HG03039 (cell line): ENCODE measurements at regions not wholly inside any gene's neighbourhood (a gene's known extent, or its start where the extent isn't known, plus 50 kb on each side); places are given as distances from the start of the nearest gene placed in this dataset.

ENCODE experiments used
- ATAC-seq: cut with Tn5 transposase; IDR thresholded peaks from one replicate; pipeline ENCODE4 v1.9.1; 2021; ENCODE audit warnings: mild to moderate bottlenecking, moderate library complexity; ENCODE audit not compliant: unreplicated experiment

DNA sequence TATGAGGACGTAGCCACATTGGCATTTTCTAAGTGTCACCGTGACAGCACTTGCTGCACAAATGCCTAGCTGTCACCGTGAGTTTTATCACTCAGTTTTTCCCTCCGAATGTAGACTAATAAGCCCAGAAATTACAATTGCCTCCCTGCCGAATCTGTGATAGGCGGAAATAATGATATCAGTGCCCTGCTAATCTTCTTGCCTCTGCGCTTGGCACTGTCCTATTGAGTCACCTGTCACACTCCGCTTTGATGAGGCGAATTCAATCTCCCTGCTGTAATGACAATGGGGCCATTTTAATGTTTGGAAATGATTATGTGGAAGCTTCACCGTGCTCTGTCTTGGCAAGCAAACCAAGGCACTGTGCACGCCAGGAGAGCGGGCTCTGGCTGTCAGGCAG lies 112.8 kb downstream of the LINC00237 start:
- no peak for ATAC-seq

DNA sequence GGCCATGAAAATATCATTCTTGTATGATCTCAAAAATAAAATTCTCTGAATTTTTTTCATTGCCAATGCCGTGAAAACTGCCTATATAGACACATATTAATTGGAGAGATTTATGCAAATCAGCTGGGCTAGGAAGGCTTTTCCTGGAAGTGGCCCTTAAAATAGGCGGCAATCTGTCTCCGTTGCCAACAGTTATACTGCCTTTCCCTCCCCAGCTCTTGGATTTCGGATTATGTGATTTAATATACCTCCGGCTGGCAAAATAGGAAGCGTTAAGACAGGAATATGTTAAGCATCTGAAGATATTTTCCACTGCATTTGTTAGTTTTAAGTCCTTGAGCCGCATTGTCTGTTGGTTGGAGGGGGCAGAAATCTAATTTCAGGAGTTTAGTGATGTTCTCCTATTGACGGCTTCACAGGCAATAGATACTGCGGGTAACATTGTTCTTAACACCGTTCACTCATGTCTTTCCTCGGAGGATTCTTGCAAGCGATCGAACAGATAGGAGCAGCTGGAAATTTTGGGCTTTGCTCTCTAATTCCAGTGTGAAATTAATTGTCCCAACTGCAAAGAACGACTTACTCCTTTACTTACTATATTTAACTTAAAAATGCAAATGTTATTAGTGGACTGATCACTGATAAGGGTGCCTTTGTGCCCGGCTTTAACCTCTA lies 113.3 kb downstream of the LINC00237 start:
- no peak for ATAC-seq

DNA sequence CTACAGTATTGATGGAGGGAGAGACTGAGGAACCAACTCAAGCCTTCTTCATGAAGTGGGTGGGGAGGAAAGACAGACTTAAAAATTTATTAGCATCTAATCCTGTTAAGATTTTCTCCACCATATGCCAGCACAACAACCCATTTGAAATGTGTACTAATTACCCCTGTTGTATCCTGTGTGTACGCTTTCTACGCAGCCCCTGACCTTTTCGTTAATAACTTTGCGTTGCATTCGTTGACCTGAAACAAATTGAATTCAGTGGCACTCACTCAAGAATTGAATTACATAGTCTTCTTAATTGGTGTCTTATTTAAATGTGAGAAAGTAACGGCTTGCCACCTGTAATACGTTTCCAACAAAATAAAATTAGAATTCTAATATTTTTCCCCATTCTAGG lies 113.9 kb downstream of the LINC00237 start:
- ATAC-seq: no peak

DNA sequence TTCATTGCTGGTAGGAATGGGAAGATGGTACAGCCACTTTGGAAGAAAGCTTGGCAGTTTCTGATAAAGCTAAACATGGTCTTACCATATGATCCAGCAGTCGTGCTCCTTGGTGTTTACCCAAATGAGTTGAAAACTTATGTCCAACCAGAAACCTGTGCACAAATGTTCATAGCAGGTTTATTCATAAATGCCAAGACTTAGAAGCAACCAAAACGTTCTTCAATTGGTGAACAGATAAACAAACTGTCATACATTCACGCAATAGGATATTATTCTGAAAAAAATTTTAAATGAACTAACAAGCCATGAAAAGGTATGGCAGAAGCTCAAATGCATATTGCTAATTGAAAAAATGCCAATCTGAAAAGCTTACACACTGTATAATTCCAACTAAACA lies 117.1 kb downstream of the LINC00237 start:
- no peak for ATAC-seq

DNA sequence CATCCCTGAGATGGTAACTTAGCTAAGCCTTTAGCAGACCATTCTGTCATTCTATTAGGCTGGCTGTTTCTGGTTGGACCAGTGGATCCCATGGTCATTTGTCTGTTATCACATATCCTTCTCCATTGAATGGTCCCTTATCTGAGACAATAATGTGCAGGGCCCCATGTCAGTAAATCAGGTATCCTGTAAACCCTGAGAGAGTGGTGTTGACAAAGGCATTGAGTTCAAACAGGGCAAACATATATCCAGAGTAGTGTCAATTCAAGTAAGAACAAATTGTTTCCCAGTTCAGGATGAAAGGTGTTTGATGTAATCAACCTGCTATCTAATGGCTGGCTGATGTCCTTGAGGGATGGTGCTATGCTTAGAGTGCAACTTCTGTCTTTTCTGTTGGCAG lies 126.2 kb downstream of the LINC00237 start:
- ATAC-seq: no peak

DNA sequence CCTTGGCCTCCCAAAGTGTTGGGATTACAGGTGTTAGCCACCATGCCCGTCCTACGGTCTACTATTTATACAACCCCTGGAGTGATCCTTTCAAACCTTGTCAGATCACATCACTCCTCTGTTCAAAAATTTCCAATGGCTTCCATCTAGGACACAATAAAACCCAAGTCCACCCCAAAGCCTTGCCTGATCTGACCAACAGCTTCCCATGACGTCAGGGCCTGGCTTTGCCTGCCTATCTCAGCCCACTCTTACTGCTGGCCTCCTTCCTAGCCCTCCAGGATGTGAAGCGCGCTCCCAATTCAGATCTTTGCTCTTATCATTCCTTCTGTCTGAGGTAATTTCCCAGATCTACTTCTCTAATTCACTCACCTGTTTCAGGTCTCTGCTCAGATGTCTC lies 128.4 kb downstream of the LINC00237 start:
- no peak for ATAC-seq

DNA sequence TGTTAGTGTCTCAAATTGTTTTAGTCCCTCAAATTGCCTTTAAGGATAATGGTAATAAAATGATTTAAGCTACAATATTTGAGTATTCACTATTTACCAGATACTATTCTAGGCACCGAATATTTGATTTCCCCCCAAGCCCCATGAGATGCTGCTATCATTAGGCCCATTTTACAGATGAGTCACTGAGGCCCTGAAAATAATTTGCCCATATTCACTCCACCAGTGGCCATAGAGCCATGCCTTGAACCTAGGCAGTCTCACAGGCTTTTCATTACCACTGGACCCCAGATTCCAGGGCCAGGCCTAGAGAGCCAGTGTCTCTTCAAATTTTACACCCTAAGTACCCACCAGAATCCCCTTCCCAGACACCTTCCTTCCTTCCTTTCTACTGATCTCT lies 133.7 kb downstream of the LINC00237 start:
- ATAC-seq: no peak

DNA sequence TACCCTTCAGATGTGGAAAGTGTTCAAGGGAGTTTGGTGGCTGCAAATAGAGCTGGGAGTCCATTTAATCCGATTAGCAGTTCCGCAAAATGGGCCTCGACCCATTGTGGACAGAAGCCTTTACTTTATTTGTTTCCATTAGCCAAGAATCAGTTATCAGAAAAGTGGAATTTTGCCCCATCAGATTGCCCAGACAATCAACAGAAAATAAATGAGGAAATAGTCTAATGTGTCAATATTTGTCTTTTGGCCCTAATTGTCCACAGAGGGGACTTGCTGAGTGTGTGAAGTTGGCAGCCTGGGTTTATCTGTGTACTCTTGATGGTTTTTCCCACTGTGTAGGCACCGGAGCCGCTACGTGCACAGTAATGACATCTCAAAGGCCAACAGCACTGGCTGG lies 134.3 kb downstream of the LINC00237 start:
- ATAC-seq: no peak

DNA sequence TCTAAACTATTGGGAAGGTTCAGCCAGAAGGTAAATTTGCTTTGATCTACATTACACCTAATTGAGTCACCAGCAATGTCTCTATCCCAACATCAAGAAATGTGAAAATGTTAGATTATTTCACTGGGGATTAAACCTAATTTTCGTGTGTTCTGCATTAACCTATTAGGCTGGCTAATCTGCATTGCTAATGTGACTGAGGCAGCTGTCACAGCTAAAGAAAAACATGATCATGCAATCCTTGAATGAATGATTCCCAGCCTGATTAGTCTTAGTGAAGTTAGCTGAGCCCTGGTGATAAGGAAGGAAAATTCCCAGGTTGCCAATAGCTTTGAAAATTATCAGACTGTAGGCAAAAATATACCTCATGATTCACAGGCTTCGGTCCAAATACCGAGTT lies 135.3 kb downstream of the LINC00237 start:
- no peak for ATAC-seq

DNA sequence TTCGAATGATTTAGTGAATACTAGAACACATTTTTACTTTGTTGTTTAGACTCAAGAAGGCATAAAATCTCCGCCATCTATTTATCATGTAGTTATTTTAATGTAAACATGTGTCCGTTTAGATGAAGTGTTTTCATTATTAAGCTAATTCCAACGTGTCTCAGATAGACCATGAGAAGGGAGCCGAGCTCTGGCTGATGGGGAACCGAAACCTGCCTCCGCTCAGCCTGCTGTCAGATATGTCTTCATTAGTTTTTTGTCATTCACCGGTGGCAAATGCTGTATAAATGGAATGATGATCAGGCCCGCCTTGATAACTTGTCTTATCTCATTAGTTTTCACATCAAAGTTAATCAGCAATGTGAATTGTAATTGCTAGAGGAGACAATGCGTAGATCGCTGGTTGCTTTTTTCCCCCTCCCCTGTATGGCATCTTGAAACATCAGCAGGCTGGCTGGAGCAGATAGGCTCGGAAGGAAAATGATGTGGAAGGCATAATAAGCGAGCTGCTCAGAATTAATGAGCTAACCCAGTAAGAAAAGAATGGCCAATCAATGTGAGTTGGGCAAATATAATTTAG lies 136.4 kb downstream of the LINC00237 start:
- ATAC-seq: no peak

DNA sequence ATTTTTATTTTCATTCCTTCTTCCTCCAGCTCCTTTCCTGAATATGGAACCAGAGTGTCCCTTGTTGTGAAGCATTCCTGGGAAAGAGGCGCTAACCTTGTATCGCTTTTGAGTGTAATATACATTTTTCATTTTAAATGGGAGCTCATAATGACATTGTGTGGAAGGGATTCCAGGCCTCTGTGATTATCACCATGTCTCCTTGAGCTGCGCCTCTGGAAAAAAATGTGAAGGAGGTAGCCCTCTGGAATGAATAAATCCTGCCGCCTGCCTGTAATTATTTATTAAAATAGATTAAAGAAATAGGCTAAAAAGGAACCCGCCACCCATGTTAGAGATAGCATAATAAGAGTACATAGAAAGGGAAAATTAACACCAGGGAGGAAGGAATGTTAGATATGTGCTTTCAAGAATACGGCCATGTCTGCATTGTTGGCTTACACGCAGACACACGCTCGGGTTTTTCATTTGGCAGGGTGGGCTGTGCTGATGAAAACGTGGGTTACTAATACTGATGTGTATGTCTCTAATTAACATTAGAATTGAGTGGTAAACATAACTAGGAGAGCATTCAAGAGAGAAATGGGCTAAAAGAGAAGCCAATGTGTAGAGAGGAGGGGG lies 138.5 kb downstream of the LINC00237 start:
- ATAC-seq: no peak

DNA sequence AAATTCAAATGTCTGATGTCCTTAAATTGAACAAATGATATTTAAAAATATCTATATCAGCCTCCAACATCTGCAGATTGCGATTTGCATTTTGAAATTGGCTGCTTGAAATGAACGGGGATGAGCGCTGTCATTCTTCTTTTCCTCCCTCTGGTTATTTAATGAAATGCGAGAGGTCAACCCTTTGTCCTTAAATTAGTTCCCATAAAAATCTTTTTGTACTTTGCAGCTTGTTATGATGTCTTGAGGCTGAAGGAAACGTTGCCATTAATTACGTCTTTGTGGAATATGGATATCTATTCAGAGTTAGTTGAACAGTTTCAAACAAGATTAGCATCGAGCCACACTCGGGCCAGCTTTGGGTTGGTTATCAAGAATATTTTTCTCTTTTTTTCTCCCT lies 140.0 kb downstream of the LINC00237 start:
- ATAC-seq: no peak

DNA sequence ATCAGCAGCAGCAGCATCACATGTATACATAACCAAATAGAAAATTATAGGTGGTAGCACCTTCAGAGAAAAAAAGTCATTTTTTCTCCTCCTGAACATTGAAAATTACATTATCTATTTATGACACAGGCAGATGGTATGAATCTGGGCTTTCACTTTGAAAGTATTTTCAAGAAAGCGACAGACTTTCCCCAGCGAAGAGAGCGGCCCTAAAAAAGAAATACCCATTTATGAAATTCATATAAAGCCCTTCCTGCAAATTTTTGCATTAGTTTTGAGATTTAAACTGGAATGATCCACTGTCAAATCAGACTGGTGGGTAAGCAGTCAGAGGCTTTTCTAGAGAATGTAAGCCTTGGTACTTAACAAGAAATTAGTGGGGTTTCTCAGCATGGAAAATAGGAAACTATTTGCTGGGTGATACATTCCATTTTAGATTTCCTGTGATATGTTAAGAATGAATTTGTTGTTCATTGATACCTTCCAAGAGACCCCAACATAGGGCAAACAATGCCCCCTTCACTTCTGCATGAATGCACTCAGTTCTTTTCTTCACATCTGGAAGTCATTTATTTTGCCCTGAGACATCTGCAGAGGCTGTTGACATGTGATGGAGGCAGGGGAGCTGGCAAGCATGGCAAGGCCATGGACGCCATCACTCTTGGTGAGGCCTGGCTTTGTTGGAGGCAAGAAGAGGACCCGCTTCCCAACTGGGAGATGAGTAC lies 147.0 kb downstream of the LINC00237 start:
- no peak for ATAC-seq

DNA sequence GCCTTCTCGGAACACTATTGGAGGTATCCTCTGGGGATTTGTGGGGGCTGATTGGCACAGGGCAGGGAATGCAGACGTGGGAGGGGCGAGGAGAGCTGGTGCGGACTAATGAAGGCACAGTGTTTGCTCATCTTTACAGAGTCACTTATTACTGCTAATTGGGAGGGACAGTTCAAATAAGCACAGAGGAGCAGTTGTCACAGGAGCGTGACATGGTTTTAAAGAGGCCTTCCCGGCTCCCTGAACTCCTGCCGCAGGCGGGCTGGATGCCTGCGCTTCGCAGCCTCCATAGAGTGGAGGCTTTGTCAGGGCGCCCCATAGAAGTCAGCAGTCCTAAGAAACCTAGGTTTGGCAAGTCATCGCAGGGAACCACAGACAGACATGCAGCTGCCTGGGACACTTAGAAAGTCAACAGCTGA lies 149.6 kb downstream of the LINC00237 start:
- ATAC-seq: no peak

DNA sequence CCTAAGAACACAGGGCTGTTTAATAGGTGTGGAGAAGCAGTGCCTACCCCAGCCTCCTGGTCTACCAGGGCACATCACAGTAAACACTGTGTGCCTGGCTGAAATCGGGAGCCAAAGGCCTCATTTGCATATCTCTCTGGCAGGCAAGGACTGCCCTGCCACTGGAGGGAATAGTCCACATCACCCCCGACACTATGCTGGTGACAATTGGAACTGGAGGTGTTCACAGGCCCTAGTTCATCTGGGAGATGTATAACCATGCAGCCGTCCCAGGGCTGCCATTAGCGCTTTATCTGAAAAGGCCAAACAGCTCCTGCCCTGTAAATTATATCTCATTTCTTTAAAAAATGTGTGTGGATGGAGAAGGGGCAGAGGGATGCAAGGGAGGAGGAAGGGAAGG lies 150.3 kb downstream of the LINC00237 start:
- no peak for ATAC-seq

DNA sequence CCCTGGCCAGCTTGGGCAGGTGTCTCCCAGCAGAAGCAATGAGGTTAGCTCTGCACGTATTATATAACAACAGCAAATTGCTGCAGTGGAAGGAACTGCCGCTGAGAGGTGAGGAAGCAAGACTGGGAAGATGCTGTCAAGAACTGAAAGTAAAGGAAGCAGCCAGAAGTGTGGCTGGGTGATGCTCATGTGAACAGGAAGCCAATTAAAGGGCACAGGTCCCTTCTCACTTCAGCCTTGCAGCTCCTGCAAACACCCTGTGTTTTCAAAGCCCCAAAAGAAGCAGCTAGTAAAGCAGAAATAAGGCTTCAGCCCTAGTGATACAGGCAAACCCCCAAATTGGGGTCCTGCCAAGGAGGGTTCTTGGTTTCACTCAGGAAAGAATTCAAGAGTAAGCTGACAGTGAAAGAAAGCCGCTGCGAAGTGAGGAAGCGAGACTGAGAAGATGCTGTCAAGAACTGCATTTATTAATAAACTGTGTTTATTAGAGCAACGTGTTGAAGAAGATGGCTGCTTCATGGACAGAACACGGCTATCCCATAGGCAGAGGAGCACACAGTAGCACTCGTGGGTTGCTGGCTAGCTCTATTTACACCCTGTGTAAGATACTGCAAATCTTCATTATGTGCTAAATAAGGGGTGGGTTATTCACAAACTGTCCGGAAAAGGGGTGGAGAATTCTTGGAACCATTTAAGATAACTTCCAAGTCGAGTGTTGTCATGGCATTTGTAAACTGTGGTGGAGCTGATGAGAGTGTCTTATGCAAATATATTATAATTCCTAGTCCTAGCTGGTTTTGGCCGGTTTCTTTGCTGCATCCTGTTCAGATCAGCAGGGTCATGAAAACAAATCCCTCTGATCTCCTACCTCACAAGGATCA lies 152.2 kb downstream of the LINC00237 start:
- ATAC-seq: no peak

DNA sequence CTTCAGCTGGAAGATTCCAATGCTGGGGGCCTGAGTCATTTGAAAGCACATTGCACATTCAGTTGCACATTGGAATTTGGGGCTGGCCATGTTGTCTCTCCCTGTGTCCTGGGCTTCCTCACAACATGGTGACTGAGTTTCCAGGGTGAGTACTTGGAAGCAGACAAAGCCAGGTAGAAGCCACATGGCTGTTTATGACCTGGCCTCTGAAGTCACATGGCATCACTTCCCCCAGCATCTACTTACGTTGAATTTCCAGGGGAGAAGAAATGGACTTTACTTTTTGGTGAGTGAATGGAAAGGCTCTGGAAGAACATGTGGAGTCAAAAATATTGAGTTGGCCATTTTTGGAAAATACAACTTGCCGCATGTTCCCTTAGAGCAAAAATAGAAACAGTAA lies 155.5 kb downstream of the LINC00237 start:
- no peak for ATAC-seq

DNA sequence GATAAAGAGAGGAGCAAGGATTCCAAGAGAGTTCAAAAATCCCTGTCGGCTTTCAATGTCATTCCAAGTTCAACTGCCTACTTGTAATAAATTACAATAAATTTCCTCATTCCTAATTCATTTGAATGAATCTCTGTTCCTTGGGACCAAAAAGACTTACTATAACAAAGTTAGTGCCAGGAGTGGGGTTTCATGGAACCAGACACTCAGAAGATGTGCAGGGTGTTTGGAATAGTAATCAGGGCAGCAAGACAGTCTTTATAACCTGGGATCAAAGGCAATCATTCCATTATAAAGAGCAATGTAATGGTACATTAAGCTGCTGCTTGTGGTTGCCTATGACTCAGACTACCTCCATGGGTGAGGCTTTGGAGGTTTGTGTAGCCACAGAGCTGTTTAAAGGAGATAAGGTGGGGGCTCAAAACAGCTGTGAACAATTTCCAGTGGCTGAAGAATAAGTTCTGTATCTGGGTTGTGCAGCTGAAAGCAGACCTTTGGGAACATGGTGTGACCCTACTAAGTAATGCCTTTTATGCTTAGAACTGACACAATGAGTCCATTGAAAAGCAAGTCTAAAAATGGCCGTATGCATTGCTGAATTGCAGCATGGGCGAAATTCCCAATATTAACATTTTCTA lies 159.9 kb downstream of the LINC00237 start:
- ATAC-seq: no peak

DNA sequence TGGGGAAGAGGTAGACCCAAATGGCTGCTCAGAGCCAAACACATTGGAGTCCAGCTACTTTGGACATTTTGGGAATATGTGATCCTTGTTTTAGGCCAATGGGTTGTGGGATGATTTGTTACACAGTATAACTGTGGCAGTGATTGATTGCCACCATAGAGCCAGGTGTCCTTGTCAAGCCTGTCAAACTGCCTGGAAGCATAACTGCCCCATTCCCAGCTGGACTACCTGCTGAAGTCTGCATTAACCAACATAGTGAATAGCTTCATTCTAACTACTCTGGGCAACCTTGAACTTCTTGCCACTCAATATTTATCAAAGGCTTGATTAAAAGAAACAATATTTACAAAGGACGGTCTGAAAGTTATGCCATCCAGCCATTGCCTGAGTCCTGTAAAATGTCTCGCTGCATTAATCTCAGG lies 164.7 kb downstream of the LINC00237 start:
- ATAC-seq: no peak

DNA sequence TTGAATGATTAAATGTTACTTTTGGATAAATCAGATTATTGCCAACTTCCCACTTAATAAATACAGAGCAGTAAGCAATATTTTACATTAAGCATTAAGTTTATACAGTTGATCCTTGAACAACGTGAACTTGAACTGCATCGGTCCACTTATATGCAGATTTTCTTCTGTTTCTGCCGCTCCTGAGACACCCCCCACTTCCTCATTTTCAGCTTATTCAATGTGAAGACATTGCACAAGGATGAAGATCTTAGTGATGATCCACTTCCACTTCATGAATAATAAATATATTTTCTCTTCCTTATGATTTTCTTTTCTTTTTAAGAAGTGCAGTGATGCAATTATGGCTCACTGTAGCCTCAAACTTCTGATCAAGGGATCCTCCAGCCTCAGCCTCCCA lies 167.2 kb downstream of the LINC00237 start:
- ATAC-seq: no peak
